ENCODE measurements at regions not wholly inside any gene's neighbourhood (a gene's known extent, or its start where the extent isn't known, plus 50 kb on each side); places are given as distances from the start of the nearest gene placed in this dataset.

DNA sequence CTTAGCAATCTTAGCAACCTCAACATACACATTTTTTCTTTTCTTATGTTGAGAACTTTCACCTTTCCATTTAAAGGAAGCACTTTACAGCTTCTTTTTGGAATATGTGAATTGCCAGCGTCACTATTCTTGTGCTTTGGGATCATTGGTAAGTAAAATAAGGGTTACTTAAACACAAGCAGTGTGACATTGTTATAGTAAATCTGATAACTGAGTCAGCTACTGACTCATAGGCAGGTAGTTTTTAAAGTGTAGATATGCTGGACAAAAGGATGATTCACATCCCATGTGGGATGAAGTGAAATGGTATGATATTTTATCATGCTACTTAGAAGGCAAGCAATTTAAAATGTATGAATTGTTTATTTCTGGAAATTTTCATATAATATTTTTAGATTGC lies 637.2 kb downstream of the DCDC2C start:
- DNase-seq = no peak
- TF ChIP-seq, protein P1, sequence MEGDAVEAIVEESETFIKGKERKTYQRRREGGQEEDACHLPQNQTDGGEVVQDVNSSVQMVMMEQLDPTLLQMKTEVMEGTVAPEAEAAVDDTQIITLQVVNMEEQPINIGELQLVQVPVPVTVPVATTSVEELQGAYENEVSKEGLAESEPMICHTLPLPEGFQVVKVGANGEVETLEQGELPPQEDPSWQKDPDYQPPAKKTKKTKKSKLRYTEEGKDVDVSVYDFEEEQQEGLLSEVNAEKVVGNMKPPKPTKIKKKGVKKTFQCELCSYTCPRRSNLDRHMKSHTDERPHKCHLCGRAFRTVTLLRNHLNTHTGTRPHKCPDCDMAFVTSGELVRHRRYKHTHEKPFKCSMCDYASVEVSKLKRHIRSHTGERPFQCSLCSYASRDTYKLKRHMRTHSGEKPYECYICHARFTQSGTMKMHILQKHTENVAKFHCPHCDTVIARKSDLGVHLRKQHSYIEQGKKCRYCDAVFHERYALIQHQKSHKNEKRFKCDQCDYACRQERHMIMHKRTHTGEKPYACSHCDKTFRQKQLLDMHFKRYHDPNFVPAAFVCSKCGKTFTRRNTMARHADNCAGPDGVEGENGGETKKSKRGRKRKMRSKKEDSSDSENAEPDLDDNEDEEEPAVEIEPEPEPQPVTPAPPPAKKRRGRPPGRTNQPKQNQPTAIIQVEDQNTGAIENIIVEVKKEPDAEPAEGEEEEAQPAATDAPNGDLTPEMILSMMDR (IDR thresholded peaks at IDR 0.05; ENCODE audit: low read depth, low read length) = no peak
- Histone ChIP-seq H3K4me3 (ENCODE audit: low read depth, low read length) (no peak overlapping the region), H3K27ac (no peak overlapping the region), H3K27me3 (ENCODE audit: insufficient read depth, low read depth, severe bottlenecking) (no peaks in the 10 kb centered on the region), H3K9me3 (ENCODE audit: severe bottlenecking) (no peaks in the 10 kb centered on the region), H3K36me3 (no peaks in the 10 kb centered on the region)

DNA sequence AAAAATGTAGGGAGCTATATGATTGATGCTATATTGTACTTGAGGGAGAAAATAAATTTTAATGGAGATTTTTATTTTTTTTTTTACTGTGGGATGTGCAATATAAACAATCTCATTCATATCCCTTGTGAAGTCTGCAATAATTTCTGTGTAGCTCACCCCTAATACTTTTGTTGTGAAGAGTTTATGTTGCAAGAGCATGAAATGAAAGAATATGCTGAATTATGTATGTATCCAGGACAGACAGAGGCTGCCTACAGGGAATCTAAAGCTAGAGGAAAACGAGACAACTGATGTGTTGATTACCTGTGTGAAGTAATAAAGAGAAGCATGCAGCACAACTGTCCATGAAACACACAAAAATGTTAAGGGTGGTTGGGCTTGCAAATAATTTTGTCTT lies 643.3 kb downstream of the DCDC2C start:
- H3K4me3 ChIP-seq (ENCODE audit: low read depth, low read length) = no peak overlapping the region
- TF ChIP-seq, protein P1 (IDR thresholded peaks at IDR 0.05; ENCODE audit: low read depth, low read length) = no peak
- H3K36me3 ChIP-seq = no peaks in the 10 kb centered on the region
- no peaks in the 10 kb centered on the region for H3K9me3 ChIP-seq (ENCODE audit: severe bottlenecking)
- H3K27me3 ChIP-seq (ENCODE audit: insufficient read depth, low read depth, severe bottlenecking) = no peaks in the 10 kb centered on the region
- no peak overlapping the region for H3K27ac ChIP-seq
- DNase-seq = no peak

DNA sequence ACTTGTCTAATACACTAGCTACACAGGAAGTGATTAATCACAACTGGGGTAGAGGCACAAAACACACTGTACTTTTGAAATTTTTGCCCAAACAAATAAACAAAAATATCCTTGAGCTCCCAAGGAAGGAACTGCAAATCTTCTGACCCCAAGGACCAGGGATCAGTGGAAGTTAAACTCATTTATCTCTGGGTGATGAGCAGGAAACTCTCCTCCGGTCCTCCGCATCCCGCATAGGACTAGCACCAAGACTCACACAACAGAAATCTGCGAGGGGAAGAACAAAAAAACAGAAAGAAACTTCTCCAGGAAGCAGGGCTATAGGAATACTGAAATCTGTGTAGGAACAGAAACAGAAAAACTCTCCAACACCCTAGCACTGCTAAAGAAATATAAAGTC lies 650.3 kb downstream of the DCDC2C start:
- Histone ChIP-seq H3K4me3 (ENCODE audit: low read depth, low read length) (no peak overlapping the region), H3K36me3 (no peaks in the 10 kb centered on the region), H3K27me3 (ENCODE audit: insufficient read depth, low read depth, severe bottlenecking) (no peaks in the 10 kb centered on the region), H3K9me3 (ENCODE audit: severe bottlenecking) (no peaks in the 10 kb centered on the region), H3K27ac (no peak overlapping the region)
- TF ChIP-seq, protein P1 (IDR thresholded peaks at IDR 0.05; ENCODE audit: low read depth, low read length) = no peak
- no peak for DNase-seq

DNA sequence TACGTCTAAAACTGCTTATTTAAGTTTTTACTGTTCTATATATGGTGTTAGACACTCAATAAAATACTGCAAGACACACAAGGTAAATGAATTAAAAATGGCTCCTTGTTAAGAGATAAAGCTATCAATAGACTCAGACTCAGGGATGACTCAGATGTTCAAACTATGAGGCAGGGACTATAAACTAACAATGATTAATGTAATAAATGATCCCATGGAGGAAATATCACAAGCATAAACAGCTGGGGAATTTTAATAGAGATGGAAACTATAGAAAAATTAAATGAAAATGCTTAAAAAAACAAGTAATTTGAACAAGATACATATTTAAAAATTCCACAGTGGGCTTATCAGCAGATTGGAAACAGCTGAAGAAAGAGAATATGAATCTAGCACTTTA lies 650.8 kb downstream of the DCDC2C start:
- no peak for DNase-seq
- no peak overlapping the region for H3K27ac ChIP-seq
- TF ChIP-seq, protein P1 (IDR thresholded peaks at IDR 0.05; ENCODE audit: low read depth, low read length) = no peak
- no peaks in the 10 kb centered on the region for H3K27me3 ChIP-seq (ENCODE audit: insufficient read depth, low read depth, severe bottlenecking)
- H3K36me3 ChIP-seq = no peaks in the 10 kb centered on the region
- no peaks in the 10 kb centered on the region for H3K9me3 ChIP-seq (ENCODE audit: severe bottlenecking)
- H3K4me3 ChIP-seq (ENCODE audit: low read depth, low read length) = no peak overlapping the region

DNA sequence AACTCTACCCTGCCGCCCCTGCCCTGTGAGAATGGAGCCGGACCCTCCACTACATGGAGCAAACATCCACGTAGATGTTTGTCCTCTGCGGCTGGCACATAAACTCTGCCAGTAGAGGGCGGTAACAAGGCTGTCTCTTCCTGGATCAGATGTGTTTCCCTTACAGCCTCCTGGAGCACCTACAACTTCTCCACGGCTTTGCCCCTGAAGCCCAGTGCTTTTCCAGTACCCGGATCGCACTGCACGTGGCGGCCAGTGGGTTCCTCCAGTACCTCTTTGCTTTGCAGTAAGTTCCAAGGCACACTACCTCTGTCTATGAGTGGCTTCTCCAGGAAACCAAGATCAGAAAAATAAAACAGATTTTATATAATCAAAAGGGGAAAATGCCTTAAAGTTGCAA lies 651.3 kb downstream of the DCDC2C start:
- no peaks in the 10 kb centered on the region for H3K9me3 ChIP-seq (ENCODE audit: severe bottlenecking)
- TF ChIP-seq, protein P1 (IDR thresholded peaks at IDR 0.05; ENCODE audit: low read depth, low read length) = peak; percentile 95
- H3K4me3 ChIP-seq (ENCODE audit: low read depth, low read length) = no peak overlapping the region
- no peaks in the 10 kb centered on the region for H3K27me3 ChIP-seq (ENCODE audit: insufficient read depth, low read depth, severe bottlenecking)
- peak; percentile 79 for DNase-seq
- no peak overlapping the region for H3K27ac ChIP-seq
- H3K36me3 ChIP-seq = no peaks in the 10 kb centered on the region

DNA sequence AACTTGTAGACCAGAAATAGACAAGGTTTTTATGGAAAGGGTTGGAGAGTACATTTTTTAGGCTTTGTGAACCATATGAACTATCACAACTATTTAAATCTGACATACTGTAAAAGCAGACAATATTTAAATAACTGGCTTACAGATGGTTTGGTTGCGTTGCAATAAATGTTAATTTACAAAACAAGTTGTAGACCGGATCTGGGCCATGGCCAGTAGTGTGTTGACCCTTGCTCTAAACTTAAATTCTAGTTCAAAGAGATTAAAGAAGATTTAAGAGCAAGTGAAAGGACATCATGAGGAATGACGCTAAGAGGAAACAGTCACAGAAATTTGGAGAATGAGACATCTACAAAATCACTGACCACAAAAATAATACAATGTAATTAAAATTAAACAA lies 652.7 kb downstream of the DCDC2C start:
- H3K4me3 ChIP-seq (ENCODE audit: low read depth, low read length) = no peak overlapping the region
- H3K27me3 ChIP-seq (ENCODE audit: insufficient read depth, low read depth, severe bottlenecking) = no peaks in the 10 kb centered on the region
- no peaks in the 10 kb centered on the region for H3K36me3 ChIP-seq
- TF ChIP-seq, protein P1 (IDR thresholded peaks at IDR 0.05; ENCODE audit: low read depth, low read length) = no peak
- H3K9me3 ChIP-seq (ENCODE audit: severe bottlenecking) = no peaks in the 10 kb centered on the region
- no peak overlapping the region for H3K27ac ChIP-seq
- DNase-seq = no peak

All from WERI-Rb-1 (cell line).